Muscle of leg (tissue), 3 donors: ENCODE measurements at regions not wholly inside any gene's neighbourhood (a gene's known extent, or its start where the extent isn't known, plus 50 kb on each side); places are given as distances from the start of the nearest gene placed in this dataset.

ENCODE experiments used
- DNase-seq: peaks from one replicate; pipeline ENCODE4 v3.0.0; 2013
- H3K27ac ChIP-seq: one replicate; pipeline ENCODE4 v1.5.1; 2013; ENCODE audit warnings: mild to moderate bottlenecking, low read length, control low read depth
- H3K27me3 ChIP-seq: one replicate; pipeline ENCODE4 v1.6.1; 2013; ENCODE audit warnings: low read length; ENCODE audit not compliant: control insufficient read depth, insufficient read depth
- H3K36me3 ChIP-seq: one replicate; pipeline ENCODE4 v1.6.1; 2013; ENCODE audit warnings: low read length; ENCODE audit not compliant: control insufficient read depth, insufficient read depth
- H3K4me1 ChIP-seq: one replicate; pipeline ENCODE4 v1.6.1; 2013; ENCODE audit warnings: low read length; ENCODE audit not compliant: control insufficient read depth, insufficient read depth
- H3K4me3 ChIP-seq: one replicate; pipeline ENCODE4 v1.5.1; 2013; ENCODE audit warnings: low read length, control low read depth
- H3K9me3 ChIP-seq: replicated peaks from 2 replicates; pipeline ENCODE4 v1.6.1; 2013; ENCODE audit warnings: low read depth, low read length; ENCODE audit not compliant: control insufficient read depth
- WGBS: methylation state at CpG from one replicate; pipeline ENCODE4 v1.1.5; 2013; ENCODE audit warnings: missing lambda C conversion rate; ENCODE audit not compliant: insufficient coverage; 5-methylcytosine and 5-hydroxymethylcytosine counted together

GRCh38 chr17:15177343-15177742 is 87.8 kb downstream of the PMP22 start:
- H3K27ac ChIP-seq, result no peak overlapping the region
- H3K4me1 ChIP-seq, result peaks cover 6% of the 10 kb centered on the region
- no peak for DNase-seq
- no peaks in the 10 kb centered on the region for H3K27me3 ChIP-seq
- no peak overlapping the region for H3K4me3 ChIP-seq
- no CpG with 5 or more reads among the region's 2 CpGs for WGBS
- H3K36me3 ChIP-seq, result no peaks in the 10 kb centered on the region
- H3K9me3 ChIP-seq, result no peaks in the 10 kb centered on the region

- 40% methylated on average over 1 of the region's 7 CpGs for WGBS
- Histone ChIP-seq H3K27me3 (no peaks in the 10 kb centered on the region), H3K36me3 (no peaks in the 10 kb centered on the region), H3K4me1 (peaks cover 2% of the 10 kb centered on the region), H3K4me3 (no peak overlapping the region), H3K9me3 (no peaks in the 10 kb centered on the region), H3K27ac (no peak overlapping the region)
- DNase-seq, result peak; percentile 22
Measured at GRCh38 chr17:15175356-15175755, 89.8 kb downstream of the PMP22 start.

- H3K4me1 ChIP-seq, result peaks cover 2% of the 10 kb centered on the region
- no peak overlapping the region for H3K27ac ChIP-seq
- no peaks in the 10 kb centered on the region for H3K36me3 ChIP-seq
- H3K27me3 ChIP-seq, result no peaks in the 10 kb centered on the region
- peak; percentile 83 for DNase-seq
- H3K4me3 ChIP-seq, result no peak overlapping the region
- WGBS, result 52% methylated on average over 2 of the region's 9 CpGs
- H3K9me3 ChIP-seq, result no peaks in the 10 kb centered on the region
Measured at GRCh38 chr17:15171167-15172047, 93.7 kb downstream of the PMP22 start.

- DNase-seq, result no peak
- H3K27me3 ChIP-seq, result no peaks in the 10 kb centered on the region
- H3K27ac ChIP-seq, result no peak overlapping the region
- no peak overlapping the region for H3K4me3 ChIP-seq
- H3K4me1 ChIP-seq, result no peaks in the 10 kb centered on the region
- H3K36me3 ChIP-seq, result no peaks in the 10 kb centered on the region
- no peaks in the 10 kb centered on the region for H3K9me3 ChIP-seq
- 50% methylated on average over 1 of the region's 2 CpGs for WGBS
Measured at GRCh38 chr17:15169676-15170075, 95.5 kb downstream of the PMP22 start.

GRCh38 chr17:15168379-15168778 is 96.7 kb downstream of the PMP22 start:
- 86% methylated on average over 3 of the region's 4 CpGs for WGBS
- DNase-seq, result no peak
- Histone ChIP-seq H3K36me3 (no peaks in the 10 kb centered on the region), H3K4me1 (no peaks in the 10 kb centered on the region), H3K27me3 (no peaks in the 10 kb centered on the region), H3K9me3 (no peaks in the 10 kb centered on the region), H3K4me3 (no peak overlapping the region), H3K27ac (no peak overlapping the region)

- 90% methylated on average over 2 of the region's 7 CpGs for WGBS
- no peak overlapping the region for H3K4me3 ChIP-seq
- H3K36me3 ChIP-seq, result no peaks in the 10 kb centered on the region
- no peaks in the 10 kb centered on the region for H3K9me3 ChIP-seq
- no peaks in the 10 kb centered on the region for H3K4me1 ChIP-seq
- H3K27ac ChIP-seq, result no peak overlapping the region
- no peaks in the 10 kb centered on the region for H3K27me3 ChIP-seq
- DNase-seq, result no peak
Measured at GRCh38 chr17:15161395-15161794, 103.7 kb downstream of the PMP22 start.

- H3K27ac ChIP-seq, result no peak overlapping the region
- H3K9me3 ChIP-seq, result no peaks in the 10 kb centered on the region
- DNase-seq, result peak; percentile 37
- H3K4me1 ChIP-seq, result no peaks in the 10 kb centered on the region
- H3K36me3 ChIP-seq, result no peaks in the 10 kb centered on the region
- no peaks in the 10 kb centered on the region for H3K27me3 ChIP-seq
- H3K4me3 ChIP-seq, result no peak overlapping the region
- WGBS, result 48% methylated on average over 3 of the region's 5 CpGs
Measured at GRCh38 chr17:15157051-15157450, 108.1 kb downstream of the PMP22 start.

- H3K27me3 ChIP-seq, result no peaks in the 10 kb centered on the region
- no peaks in the 10 kb centered on the region for H3K36me3 ChIP-seq
- DNase-seq, result no peak
- no peak overlapping the region for H3K27ac ChIP-seq
- no peaks in the 10 kb centered on the region for H3K4me1 ChIP-seq
- no CpG with 5 or more reads among the region's 2 CpGs for whole genome bisulfite sequencing
- H3K4me3 ChIP-seq, result no peak overlapping the region
- no peaks in the 10 kb centered on the region for H3K9me3 ChIP-seq
Measured at GRCh38 chr17:15154618-15155017, 110.5 kb downstream of the PMP22 start.

GRCh38 chr17:15145621-15146020 is 119.5 kb downstream of the PMP22 start:
- H3K27ac ChIP-seq, result no peak overlapping the region
- no peaks in the 10 kb centered on the region for H3K27me3 ChIP-seq
- no peak overlapping the region for H3K4me3 ChIP-seq
- 53% methylated on average over 4 of the region's 5 CpGs for WGBS
- no peak for DNase-seq
- no peaks in the 10 kb centered on the region for H3K36me3 ChIP-seq
- no peaks in the 10 kb centered on the region for H3K4me1 ChIP-seq
- H3K9me3 ChIP-seq, result no peaks in the 10 kb centered on the region

GRCh38 chr17:15143524-15143923 is 121.6 kb downstream of the PMP22 start:
- Histone ChIP-seq H3K4me3 (no peak overlapping the region), H3K9me3 (no peaks in the 10 kb centered on the region), H3K27ac (no peak overlapping the region), H3K27me3 (no peaks in the 10 kb centered on the region), H3K4me1 (no peaks in the 10 kb centered on the region), H3K36me3 (no peaks in the 10 kb centered on the region)
- no peak for DNase-seq
- WGBS, result 77% methylated on average over 5 of the region's 6 CpGs
